ENCODE measurements at regions not wholly inside any gene's neighbourhood (a gene's known extent, or its start where the extent isn't known, plus 50 kb on each side); places are given as distances from the start of the nearest gene placed in this dataset.

DNA sequence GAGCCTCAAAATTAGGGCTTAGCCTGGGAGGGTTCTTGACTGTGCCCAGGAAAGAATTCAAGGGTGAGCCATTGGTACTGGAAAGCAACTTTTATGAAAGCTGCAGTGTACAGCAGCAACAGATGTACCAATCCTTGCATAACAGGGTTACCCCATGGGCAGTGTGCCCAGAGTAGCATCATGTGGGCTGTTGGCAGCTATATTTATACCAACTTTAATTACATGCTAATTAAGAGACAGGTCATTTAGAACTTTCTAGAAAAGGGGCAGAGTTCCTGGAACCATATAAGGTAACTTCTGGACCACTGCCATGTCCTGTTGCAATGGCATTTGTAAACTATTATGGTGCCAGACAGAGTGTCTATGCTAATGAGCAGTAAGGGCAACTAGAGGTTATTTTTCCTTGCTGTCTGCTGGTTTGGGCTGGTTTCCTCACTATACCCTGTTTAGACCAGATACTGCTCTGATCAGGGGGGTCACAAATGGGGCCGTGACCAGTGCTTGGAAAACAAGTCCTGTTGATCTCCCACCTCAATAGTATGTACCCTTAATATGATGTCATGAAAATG, 1120.5 kb upstream of the RAG2 start:
- Histone ChIP-seq H3K27ac (ENCODE audit: low read depth, low read length) (no peak overlapping the region), H3K9me3 (ENCODE audit: control insufficient read depth, insufficient read depth, low read length) (no peaks in the 10 kb centered on the region), H3K4me3 (ENCODE audit: low read depth, low read length) (no peak overlapping the region), H3K27me3 (ENCODE audit: control insufficient read depth, insufficient read depth, low read length) (no peaks in the 10 kb centered on the region)
- ChIA-PET POLR2A (no interaction called here), CTCF (no interaction called here)
- TF ChIP-seq, protein P1, sequence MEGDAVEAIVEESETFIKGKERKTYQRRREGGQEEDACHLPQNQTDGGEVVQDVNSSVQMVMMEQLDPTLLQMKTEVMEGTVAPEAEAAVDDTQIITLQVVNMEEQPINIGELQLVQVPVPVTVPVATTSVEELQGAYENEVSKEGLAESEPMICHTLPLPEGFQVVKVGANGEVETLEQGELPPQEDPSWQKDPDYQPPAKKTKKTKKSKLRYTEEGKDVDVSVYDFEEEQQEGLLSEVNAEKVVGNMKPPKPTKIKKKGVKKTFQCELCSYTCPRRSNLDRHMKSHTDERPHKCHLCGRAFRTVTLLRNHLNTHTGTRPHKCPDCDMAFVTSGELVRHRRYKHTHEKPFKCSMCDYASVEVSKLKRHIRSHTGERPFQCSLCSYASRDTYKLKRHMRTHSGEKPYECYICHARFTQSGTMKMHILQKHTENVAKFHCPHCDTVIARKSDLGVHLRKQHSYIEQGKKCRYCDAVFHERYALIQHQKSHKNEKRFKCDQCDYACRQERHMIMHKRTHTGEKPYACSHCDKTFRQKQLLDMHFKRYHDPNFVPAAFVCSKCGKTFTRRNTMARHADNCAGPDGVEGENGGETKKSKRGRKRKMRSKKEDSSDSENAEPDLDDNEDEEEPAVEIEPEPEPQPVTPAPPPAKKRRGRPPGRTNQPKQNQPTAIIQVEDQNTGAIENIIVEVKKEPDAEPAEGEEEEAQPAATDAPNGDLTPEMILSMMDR (IDR thresholded peaks at IDR 0.05; ENCODE audit: low read depth, low read length) = no peak
- no peak for DNase-seq (ENCODE audit: low read depth, low spot score)

DNA sequence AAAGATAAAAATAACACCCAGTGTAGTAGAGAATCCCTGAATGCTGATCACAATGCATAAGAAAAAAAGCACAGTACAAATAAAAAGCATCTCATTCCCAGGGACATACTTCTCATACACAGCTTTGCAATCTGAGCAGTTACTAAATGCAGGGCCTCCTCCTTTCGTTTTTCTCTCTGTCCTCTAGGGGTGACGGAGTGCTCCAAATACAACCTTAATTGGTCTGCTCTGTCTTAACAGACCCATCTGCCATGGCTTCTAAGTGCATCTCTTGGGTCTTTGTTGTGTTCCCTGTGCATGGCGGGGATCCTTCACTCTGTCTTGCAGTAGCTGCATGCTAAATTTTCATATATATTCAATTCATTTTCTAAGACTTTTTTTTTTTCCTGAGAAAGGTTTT, 1114.2 kb upstream of the RAG2 start:
- no peak for DNase-seq (ENCODE audit: low read depth, low spot score)
- POLR2A ChIA-PET = no interaction called here
- CTCF ChIA-PET = interaction anchor here (1.1 kb wide), 1 partner anchor 19 kb away, joined by 5 read pairs; no protein-coding TSS in a partner anchor
- Histone ChIP-seq H3K27me3 (ENCODE audit: control insufficient read depth, insufficient read depth, low read length) (no peaks in the 10 kb centered on the region), H3K4me3 (ENCODE audit: low read depth, low read length) (no peak overlapping the region), H3K27ac (ENCODE audit: low read depth, low read length) (no peak overlapping the region), H3K9me3 (ENCODE audit: control insufficient read depth, insufficient read depth, low read length) (no peaks in the 10 kb centered on the region)
- TF ChIP-seq, protein P1 (IDR thresholded peaks at IDR 0.05; ENCODE audit: low read depth, low read length) = peak; percentile 39

DNA sequence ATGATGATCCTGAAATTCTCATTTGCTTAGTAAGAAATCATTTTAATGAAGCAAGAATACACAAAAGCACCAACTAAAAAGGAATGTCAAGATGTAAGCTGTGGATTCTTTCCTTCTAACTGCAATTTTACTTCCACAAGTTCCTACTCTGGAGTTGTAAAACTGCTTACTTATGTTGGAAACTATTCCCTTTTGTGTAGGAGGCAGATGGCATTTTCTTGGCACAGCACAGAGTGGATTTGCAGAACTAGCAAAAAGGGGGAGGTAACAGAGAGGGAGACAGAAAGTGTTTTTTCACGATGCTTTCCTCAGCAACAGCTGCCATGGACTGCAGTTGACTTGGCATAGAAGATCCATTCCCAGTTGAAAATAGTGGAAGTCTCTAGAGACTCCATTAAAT, 1112.0 kb upstream of the RAG2 start:
- TF ChIP-seq, protein P1 (IDR thresholded peaks at IDR 0.05; ENCODE audit: low read depth, low read length) = no peak
- Histone ChIP-seq H3K9me3 (ENCODE audit: control insufficient read depth, insufficient read depth, low read length) (no peaks in the 10 kb centered on the region), H3K4me3 (ENCODE audit: low read depth, low read length) (no peak overlapping the region), H3K27me3 (ENCODE audit: control insufficient read depth, insufficient read depth, low read length) (no peaks in the 10 kb centered on the region), H3K27ac (ENCODE audit: low read depth, low read length) (no peak overlapping the region)
- ChIA-PET POLR2A (no interaction called here), CTCF (no interaction called here)
- DNase-seq (ENCODE audit: low read depth, low spot score) = no peak

DNA sequence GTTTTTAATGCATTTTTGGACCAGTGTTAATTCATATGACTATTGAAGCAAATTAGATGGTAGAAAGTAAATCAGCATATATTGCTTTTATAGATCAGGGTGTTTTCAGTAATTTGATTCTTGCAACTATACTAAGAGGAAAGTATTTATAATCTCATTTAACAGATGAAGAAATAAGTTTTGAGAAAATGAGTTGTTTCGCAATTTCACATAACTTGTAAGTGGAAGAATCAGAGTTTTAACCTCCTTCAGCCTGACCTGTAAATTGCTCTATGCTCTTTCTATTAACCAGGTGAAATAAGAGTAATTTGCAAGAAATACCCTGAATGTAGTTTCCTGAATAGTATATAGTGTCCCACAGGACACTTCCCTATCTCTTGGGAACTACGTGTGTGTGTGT, 1106.8 kb upstream of the RAG2 start:
- ChIA-PET POLR2A (no interaction called here), CTCF (interaction anchor here (0.7 kb wide), 1 partner anchor 119 kb away, joined by 3 read pairs; no protein-coding TSS in a partner anchor)
- no peaks in the 10 kb centered on the region for H3K27me3 ChIP-seq (ENCODE audit: control insufficient read depth, insufficient read depth, low read length)
- no peak for DNase-seq (ENCODE audit: low read depth, low spot score)
- H3K9me3 ChIP-seq (ENCODE audit: control insufficient read depth, insufficient read depth, low read length) = no peaks in the 10 kb centered on the region
- no peak overlapping the region for H3K27ac ChIP-seq (ENCODE audit: low read depth, low read length)
- no peak overlapping the region for H3K4me3 ChIP-seq (ENCODE audit: low read depth, low read length)
- TF ChIP-seq, protein P1 (IDR thresholded peaks at IDR 0.05; ENCODE audit: low read depth, low read length) = no peak

DNA sequence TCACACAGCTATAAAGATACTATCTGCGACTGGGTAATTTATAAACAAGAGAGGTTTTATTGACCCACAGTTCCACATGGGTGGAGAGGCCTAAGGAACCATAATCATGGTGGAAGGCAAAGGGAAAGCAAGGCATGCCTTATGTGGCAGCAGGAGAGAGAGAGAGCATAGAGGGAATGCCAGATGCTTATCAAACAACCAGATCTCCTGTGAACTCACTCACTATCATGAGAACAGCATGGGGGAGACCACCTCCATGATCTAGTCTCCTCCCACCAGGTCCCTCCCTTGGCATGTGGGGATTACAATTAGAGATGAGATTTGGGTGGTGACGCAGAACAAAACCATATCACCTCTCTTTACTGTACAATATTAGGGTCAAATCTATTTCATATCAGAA, 1101.6 kb upstream of the RAG2 start:
- Histone ChIP-seq H3K27me3 (ENCODE audit: control insufficient read depth, insufficient read depth, low read length) (no peaks in the 10 kb centered on the region), H3K27ac (ENCODE audit: low read depth, low read length) (no peak overlapping the region), H3K4me3 (ENCODE audit: low read depth, low read length) (no peak overlapping the region), H3K9me3 (ENCODE audit: control insufficient read depth, insufficient read depth, low read length) (peaks cover 6% of the 10 kb centered on the region; the same call in 1 of the 2 replicates)
- CTCF ChIA-PET = no interaction called here
- TF ChIP-seq, protein P1 (IDR thresholded peaks at IDR 0.05; ENCODE audit: low read depth, low read length) = no peak
- DNase-seq (ENCODE audit: low read depth, low spot score) = no peak
- POLR2A ChIA-PET = no interaction called here
